SKM-1 treated with dmso at 0.1 percent for 144 hours (cell line): ENCODE measurements at regions not wholly inside any gene's neighbourhood (a gene's known extent, or its start where the extent isn't known, plus 50 kb on each side); places are given as distances from the start of the nearest gene placed in this dataset.

Experiments
- DNase-seq: peaks from one replicate; lab custom pipeline; 2025; ENCODE audit not compliant: unreplicated experiment; lab: John Stamatoyannopoulos, UW

DNA sequence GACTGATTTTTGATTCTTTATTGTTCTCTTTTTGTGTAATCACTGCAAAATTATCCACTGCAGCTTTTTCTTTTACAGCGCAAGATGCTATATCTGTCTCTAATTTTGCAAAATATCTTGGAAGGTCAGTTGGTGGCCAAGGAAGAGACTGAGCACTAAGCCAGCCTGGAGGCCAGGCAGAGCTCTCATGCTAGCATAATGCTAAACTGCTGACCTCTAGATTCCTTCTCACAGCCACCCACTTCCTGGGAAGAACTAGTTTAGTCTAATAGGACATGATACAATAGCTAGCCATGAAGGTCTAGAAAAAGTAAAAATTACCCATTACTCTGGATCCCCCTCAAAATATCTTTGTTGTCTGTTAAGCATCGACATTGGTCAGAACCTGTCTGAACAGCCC lies 227.2 kb upstream of the ARHGAP20 start:
- DNase-seq: no peak

DNA sequence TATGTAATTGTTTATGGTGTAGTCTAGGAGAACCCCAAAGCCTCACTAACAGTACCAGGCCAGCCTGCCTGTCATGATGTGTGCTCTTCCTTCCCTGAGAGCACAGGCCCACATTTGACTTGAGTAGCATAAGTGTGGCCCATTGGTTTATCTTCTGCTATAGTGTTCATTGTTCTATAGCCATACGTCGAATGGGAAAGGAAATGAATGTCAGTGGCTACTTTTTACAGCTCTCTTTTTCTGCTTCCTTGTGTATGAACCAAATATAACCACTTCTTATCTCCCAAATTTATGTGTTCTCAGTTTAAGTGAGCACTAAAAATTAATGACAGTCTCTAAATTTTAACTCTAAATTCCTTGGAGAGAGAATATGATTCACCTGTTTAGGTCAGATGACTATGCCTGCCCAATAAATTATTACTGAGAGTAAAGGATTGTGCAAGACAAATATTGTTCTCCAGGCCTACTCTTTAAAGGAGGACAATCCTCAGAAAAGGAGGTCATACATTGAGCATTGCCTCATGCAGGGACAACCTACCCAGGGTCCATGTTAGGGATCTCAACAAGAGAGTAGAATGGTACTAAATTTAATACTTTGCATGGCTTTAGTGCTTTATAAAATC lies 222.9 kb upstream of the ARHGAP20 start:
- DNase-seq: no peak

DNA sequence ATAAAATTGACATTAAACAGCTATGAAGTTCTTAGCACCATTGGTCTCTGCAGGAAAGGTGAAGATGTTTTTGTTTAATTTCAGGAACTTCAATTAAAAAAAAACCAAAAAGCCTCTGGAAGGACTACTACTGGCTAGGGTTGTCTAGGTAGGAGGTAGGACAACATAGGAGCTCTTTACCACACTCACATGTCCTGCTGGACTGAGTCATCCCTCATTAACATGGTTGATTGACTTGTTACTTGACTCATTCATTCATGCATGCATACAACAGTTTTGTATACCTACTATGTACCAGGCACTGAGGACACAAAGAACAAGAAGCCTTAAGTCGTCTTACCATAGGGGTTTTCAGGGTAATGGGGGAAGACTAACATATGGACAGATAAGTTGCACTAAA lies 216.9 kb upstream of the ARHGAP20 start:
- no peak for DNase-seq

DNA sequence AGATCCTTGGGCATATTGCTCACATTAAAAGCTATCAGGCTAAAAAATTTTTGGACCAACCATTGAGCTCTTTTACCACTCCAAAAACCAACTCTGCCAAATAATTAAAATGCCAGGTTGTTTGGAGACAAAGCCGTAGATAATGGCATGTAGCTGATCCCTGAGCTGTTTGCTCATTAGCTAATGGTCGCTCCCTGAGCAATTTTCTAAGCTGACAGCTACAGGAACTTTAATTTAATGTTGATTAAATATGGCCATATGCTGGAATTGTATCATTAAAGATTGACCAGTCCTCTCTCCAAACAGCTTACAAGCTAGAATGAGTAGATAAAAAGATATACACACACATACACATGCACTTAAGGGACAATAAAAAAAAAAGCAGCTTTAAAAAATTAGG lies 216.2 kb upstream of the ARHGAP20 start:
- DNase-seq: no peak

DNA sequence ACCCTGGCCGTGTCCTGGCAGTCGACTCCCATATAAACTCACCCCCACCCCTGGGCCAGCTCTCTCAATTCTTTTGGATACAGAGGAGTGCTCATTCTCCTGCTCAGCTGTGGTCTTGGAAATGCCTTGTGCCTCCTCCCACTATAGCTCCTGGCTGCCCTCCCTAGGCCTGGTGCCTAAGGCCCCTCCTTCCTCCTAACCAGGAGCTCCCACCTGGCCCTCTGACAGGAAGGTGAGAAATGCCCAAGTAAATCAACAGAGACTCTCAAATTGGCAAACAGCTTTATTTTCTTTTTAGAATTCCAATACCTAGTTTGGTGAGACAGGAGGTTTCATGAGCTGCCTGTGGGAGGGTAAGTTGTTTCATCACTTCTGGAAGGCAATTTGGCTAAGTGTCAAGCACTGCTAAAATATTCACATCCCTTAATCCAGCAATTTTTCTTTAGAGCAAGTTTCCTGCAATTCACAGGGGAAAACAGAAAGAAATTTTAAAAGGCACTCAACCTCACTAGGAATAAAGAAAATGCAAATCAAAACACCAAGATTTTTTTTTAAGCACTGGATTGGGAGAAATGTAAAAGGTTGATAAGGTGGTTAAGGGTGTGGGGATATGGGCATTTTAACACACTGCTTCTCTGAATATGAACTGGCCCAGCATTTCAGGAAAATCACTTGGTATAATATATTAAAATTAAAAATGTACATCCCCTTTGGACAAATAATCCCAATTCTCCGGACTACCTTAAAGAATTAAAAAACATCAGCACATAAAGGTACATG lies 209.7 kb upstream of the ARHGAP20 start:
- no peak for DNase-seq

DNA sequence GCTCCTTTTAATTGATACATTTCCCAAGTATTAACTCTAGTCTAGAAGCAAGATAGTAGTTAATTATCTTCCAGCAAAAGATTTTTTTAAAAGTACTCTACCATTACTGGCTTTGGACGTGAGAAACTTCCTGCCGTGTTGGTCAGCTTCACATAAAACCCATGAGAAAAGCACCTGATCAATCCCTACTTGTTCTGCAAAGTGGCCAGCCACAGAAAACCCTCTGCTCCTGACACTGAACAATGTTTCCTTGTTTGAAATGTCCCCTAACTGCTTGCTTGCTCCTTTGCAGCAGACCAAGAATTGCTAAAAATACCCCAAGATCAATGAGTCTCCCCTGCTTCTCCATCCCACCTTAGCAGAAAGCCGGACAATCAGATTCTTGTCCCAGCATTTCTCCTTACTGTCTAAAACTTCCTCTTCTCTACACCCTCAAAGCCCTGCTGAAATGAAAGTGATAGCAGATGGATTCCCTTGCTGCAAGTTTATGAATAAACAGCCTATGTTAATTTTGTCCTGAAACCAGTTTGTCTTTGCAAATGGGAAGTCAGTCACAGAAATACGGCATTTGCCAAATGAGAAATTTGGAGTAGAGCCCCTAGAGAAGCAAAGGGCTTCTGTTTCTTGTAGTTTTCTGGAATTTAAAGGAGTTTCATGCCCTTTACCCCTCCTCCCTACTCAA lies 207.1 kb upstream of the ARHGAP20 start:
- DNase-seq: no peak

DNA sequence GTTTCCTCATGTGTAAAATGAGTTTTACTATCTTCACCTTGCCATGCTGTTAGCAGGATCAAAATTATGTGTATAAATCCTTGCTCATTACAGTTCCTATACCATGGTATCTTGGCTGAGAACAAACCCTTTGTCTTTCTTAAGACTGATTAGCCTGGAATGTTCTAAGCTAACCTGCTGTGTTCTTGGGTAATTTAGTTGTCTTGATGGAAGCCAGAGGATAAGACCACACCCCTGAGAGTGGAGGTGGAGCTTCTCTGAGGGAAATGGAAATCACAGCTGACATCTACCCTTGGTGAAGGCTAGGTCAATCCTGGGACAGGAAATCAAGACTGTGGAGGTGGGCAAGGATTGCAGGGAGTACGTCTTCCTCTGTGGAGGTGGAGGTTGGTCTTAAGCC lies 206.1 kb upstream of the ARHGAP20 start:
- no peak for DNase-seq

DNA sequence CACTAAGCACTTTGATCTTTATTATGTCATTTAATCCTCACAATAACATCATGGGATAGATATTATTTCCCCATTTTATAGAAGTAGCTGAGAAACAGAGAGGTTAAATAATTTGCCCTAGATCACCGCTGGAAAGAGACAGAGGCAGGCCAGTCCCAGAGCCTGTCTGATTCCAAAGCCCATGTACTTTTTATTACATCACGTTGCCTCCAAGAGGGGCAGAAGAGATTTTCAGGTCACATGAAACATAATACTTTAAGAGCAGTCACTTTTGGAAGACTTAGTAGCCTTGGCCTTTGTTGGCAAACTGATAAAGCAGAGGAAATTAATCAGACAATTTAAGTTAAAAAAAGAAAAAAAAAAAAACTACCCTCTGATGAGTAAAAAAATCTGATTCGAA lies 200.2 kb upstream of the ARHGAP20 start:
- DNase-seq: no peak

DNA sequence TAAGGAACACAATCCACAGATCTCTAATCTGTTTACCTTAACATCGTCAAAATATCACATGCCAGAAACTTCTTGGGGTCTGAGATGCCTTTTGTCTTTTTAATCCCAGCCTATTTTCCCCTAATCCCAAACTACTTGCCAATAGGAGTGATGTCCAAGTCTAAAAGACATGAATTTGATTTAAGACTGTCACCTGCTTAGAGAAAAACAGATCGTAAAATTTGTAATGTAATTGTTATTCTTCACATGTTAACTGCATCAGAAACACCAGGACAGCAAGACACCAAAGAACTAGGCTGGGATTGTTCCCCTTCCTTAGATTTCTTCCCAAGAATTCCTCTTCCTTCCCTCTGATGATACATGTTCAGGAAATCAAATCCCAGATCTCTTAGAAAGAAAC lies 198.1 kb upstream of the ARHGAP20 start:
- DNase-seq: no peak

DNA sequence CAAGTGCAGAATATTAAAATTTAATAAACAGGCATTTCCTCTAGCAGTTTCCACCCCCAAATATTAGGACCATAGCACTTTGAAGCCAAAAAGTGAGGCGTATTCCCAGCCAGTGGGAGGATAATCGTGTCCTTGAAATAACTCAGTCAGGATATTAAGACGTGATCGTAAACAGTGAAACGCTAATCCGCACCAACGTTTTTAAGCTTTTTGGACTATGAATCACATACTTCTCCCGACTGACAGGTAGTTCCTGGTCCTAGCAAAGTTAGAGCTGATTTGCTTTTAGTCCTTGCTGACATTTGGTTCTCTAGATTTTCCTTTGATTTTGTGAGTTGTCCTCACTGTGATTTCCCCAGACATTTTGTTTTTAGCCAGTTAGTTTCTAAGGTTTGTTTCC lies 197.1 kb upstream of the ARHGAP20 start:
- no peak for DNase-seq

DNA sequence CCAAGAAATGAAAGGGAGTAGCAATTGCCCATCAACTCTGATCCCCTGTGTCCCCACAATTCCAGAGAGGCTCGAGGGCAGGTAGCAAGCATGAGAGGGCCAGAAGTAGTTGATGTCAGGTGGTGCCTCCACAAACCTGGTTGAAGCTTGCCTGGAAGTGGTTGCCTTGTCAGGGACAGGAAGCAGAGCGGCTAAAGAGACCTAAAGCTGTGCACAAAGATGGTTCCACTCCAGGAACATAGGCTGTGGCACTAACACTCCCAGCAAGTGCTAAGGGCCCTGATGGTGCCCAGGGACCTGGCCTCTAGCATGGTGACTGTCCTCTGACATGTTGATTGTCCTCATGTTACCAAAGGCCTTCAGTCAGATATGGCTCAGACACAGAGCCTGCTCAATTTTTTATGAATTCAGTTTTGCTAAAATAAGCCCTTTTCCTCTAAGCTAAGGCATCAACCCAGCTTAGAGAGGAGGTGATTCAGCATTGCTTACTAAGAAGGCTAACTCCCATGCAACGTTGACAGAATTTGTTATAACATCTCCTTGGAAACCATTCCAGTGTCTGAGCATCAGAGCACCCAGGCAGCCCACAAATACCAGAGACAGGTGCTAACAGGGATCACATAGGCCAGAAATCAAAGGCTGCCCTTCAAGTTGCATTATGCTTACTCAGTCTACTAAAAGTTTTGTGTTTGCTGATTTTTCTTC lies 196.3 kb upstream of the ARHGAP20 start:
- DNase-seq: no peak

DNA sequence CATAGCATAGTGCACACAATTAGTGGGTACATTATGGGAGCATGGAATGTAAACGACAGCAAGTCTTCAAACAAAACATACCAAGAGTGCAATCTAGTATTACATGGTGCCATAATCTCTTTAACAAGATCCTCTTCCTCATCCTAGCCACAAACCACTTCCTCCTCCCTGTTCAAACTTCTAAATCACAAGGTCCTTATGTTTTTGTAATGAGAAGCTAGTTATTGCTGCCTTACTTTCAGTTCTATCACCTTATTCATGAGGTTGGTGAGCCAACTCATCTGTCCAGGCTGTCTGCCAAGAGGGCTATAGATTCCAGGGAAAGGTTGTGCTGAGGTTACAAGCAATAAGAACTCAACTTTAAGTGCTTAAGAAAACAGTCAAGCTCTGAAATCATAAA lies 195.4 kb upstream of the ARHGAP20 start:
- DNase-seq: peak; percentile 68

DNA sequence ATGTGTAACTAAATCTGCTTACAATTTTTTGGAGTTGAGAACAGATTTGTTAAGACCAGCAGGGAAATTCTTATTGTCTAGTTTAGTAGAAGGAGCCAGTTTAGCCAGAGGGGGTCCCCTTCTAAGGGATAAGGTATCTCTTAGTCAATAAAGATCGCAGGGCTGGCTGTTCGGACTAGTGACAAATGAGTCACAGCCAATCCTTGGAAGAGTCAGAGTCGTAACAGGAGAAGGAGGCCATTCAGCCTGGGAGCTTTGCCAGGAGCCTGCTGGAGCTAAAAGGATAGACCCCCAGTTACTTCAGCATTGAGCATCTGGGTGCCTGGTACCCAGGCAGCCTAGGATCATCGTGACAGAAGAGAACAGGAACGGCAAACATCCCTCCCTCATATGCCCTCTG lies 191.6 kb upstream of the ARHGAP20 start:
- no peak for DNase-seq

DNA sequence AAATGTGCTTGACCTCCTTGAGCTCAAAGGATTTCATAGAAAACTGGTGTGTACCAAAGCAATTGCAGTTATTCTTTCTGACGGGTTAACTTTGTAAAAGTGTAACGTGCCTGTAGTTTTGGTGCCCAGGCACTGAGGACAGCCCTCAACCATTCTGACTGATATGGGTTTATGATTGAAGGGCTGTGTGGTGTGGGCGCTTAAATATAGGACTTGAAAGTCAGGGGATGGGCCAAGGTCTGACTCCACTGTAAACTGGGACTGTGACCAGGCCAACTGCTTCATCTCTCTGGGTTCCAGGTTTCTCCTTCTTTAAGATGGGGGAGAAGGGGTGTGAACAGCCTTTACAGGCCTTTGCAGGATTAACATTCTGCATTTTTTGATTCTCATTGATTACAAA lies 191.1 kb upstream of the ARHGAP20 start:
- DNase-seq: no peak

DNA sequence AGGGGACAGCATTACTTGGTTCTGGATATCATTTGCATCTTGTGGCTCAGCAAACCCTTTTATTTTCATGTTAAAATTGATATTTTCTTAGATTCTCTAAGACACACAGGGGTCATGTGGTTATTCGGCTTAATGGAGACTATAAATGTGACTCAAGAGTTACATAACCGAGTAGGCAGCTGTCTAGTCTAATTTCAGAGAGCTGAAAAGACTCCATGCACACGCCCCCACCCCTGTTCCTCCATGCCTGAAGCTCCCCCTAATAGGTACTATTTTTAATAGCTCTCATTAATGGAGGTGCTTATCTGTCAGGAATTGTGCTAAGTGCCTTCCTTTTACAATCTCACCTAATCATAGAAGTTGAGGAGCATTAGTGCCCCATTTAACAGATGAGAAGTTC lies 189.2 kb upstream of the ARHGAP20 start:
- DNase-seq: no peak

DNA sequence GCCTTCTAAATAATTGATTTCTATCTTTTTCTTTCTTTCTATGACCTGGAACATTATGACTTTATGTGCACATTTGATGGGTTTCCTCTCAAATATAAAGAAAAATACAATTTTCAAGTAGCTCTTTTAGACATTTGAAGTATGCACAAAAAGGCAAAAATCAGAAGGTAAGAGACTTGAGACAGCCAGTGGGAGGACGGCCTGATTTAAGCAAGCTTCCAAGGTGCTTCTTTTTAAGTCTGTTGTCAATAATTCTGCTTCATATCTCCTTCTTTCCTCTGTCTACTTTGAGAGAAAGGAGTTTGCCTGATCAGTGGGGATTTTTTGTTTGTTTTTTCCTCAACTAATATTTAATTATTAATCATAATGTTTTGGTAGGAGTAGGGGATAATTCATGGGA lies 188.2 kb upstream of the ARHGAP20 start:
- DNase-seq: no peak

DNA sequence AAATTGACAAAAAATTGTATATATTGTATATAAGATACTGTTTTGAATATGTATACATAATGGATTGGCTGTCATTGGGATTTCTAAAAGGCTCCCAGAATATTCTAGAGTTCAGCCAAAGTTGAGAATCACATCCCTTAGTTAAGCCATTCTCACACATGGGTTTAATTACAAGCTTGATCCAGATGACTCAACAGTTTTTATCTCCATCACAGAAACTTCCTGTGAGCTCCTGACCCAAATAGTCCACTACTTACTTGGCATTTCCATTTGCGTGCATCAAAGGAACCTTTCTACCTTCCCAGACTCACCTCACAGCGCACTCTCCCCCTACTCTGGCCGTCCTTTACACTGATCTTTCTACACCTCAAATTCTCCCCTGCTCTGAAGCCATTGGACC lies 184.8 kb upstream of the ARHGAP20 start:
- no peak for DNase-seq

DNA sequence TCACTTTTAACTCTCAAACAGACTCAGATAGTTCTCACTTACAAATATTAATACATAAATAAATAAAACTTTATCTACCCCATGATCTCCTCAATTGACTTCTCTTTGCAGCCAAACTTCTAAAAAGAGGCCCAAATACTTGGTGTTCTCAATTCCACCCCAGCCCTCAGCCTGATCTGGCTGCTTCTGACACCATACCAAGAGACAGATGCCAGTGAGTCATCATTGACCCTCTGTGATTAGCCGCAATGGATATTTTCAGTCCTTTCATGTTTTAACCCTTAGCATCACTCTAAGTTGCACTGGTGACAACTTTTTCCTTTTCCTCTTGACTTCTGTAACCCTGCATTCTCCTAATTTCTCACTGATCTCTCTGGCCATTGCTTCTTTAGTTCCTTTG lies 184.1 kb upstream of the ARHGAP20 start:
- DNase-seq: no peak

DNA sequence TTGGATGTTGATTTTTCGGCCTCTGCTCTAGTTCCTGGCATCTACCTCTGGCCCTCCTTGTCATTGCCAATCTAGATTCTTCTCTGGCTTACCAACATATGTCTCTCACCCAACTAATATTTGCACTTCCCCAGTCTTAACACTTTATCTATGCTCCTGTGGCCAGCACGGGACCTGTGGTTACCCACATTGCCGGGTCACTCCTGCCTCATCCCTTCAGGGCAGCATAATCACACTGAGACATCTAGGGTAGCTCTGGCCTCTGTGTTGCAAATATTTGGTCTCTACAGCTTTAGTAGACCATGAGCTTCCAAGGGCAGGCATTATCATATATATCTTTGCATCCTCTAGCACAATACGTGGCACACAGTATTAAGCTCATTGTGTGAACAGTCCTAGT lies 182.0 kb upstream of the ARHGAP20 start:
- no peak for DNase-seq

DNA sequence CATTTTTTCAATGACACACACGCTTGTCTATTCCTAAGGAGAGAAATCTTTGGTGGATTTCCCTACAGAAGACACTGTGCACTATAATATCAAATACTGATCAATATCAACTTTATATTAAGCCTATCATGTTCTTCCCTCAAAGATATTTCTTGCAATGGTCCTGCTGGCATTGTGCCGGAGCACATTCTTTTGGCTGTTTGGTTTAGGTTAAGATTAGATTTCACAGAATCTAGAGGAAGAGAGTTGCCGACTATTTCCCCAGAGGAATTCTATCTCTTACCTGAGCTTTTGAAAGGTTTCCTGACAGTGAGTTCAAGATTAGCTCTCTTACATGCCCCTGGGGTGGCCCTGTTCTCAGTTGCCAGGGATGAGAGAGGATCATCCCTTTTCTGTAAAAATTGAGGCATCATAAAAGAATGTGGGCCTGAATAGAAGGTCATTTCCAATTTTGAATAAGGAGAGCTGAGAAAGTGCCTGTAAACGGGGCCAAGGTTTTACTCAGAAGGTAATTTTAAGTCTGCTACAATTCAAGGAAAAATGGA lies 180.6 kb upstream of the ARHGAP20 start:
- DNase-seq: no peak

DNA sequence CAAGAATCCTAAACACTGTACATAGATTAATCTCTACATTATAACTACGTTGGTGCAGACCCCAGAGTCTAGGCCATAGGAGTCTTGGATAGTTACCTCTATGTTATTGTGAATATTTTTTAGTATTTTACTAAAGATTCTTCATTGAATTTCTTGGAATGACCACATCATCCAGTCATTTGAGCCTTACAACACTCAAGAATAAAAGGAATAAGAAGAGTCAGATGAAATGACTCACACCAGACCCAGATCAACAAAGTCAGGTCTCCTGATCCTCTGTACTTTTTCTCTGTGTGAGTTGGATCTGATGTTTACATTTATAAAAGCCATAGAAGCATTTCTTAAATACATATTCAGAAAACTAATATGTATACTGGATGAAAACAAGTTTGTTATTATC lies 179.2 kb upstream of the ARHGAP20 start:
- no peak for DNase-seq

DNA sequence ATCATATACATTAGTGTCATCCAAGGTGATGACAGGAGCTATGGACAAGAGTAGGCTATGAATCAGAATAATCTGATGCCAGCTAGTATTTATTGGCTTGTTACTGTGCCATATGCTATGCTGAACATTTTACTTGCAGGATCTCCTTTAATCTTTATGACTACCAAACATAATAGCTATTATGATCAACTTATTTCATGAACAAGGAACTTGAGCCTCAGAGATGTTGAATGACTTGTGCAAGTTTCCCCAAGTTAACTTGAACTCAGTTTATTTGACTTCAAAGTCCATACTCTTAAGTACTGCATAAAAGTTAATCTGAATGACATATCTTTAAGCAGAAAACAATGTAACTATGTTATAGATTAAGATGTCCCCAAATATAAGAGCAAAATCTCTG lies 178.8 kb upstream of the ARHGAP20 start:
- no peak for DNase-seq
